OCI-LY1 (cell line): ENCODE measurements at regions not wholly inside any gene's neighbourhood (a gene's known extent, or its start where the extent isn't known, plus 50 kb on each side); places are given as distances from the start of the nearest gene placed in this dataset.

ENCODE experiments used
- H2AFZ ChIP-seq: fragments of 200-600 bp; sonication (generic), shearing (Covaris generic); 2 replicates; pipeline ENCODE4 v1.6.0; 2014; ENCODE audit warnings: antibody characterized with exemption, mild to moderate bottlenecking, low read length
- H3F3A ChIP-seq: fragments of 200-600 bp; sonication (generic), shearing (Covaris generic); 2 replicates; pipeline ENCODE4 v1.6.0; 2014; ENCODE audit warnings: mild to moderate bottlenecking, antibody characterized with exemption, low read length, moderate library complexity; ENCODE audit not compliant: insufficient read depth
- H3K27ac ChIP-seq: fragments of 200-600 bp; sonication (generic); 2 replicates; pipeline ENCODE4 v1.5.1; 2014; ENCODE audit warnings: low read length, mixed run types, mild to moderate bottlenecking, low read depth; ENCODE audit not compliant: poor library complexity, severe bottlenecking
- H3K27me3 ChIP-seq: fragments of 200-600 bp; sonication (generic); 2 replicates; pipeline ENCODE4 v1.6.0; 2014; ENCODE audit warnings: antibody characterized with exemption, mild to moderate bottlenecking, low read length, moderate library complexity; ENCODE audit not compliant: insufficient read depth
- H3K36me3 ChIP-seq: fragments of 200-600 bp; sonication (generic); 2 replicates; pipeline ENCODE4 v1.6.1; 2014; ENCODE audit warnings: mild to moderate bottlenecking, antibody characterized with exemption, low read length, moderate library complexity, mixed read lengths; ENCODE audit not compliant: insufficient read depth
- H3K4me1 ChIP-seq: fragments of 200-600 bp; sonication (generic); 2 replicates; pipeline ENCODE4 v1.5.1; 2014; ENCODE audit warnings: mild to moderate bottlenecking, low read length, moderate library complexity; ENCODE audit not compliant: insufficient read depth, severe bottlenecking
- H3K4me2 ChIP-seq: fragments of 200-600 bp; sonication (generic), shearing (Covaris generic); 2 replicates; pipeline ENCODE4 v1.6.1; 2014; ENCODE audit warnings: low read length
- H3K4me3 ChIP-seq: fragments of 200-600 bp; sonication (generic); 2 replicates; pipeline ENCODE4 v1.5.1; 2014; ENCODE audit warnings: low read length, low read depth, mild to moderate bottlenecking, mixed read lengths; ENCODE audit not compliant: poor library complexity, severe bottlenecking
- H3K79me2 ChIP-seq: fragments of 200-600 bp; shearing (Covaris generic); 2 replicates; pipeline ENCODE4 v1.6.1; 2016; ENCODE audit warnings: mixed run types, low read length, mixed read lengths; ENCODE audit not compliant: insufficient read depth
- H3K9ac ChIP-seq: fragments of 200-600 bp; sonication (generic), shearing (Covaris generic); 2 replicates; pipeline ENCODE4 v1.6.1; 2014; ENCODE audit warnings: mild to moderate bottlenecking, low read length, mixed read lengths
- H3K9me2 ChIP-seq: fragments of 200-600 bp; sonication (generic), shearing (Covaris generic); 2 replicates; pipeline ENCODE4 v1.6.1; 2014; ENCODE audit warnings: low read depth, mild to moderate bottlenecking, low read length, mixed read lengths
- H3K9me3 ChIP-seq: fragments of 200-600 bp; shearing (Covaris generic); 2 replicates; pipeline ENCODE4 v1.6.1; 2014; ENCODE audit warnings: low read length, mixed read lengths
- H4K20me1 ChIP-seq: fragments of 200-600 bp; sonication (generic), shearing (Covaris generic); 2 replicates; pipeline ENCODE4 v1.6.0; 2016; ENCODE audit warnings: mild to moderate bottlenecking, low read length; ENCODE audit not compliant: insufficient read depth
- CTCF ChIP-seq: fragments of 200-600 bp; sonication (generic), shearing (Covaris generic); IDR thresholded peaks from 2 replicates; pipeline ENCODE4 v1.5.1; 2017; ENCODE audit warnings: mild to moderate bottlenecking, antibody characterized with exemption, low read length, moderate library complexity, mixed read lengths
- EZH2 ChIP-seq: fragments of 200-600 bp; sonication (generic), shearing (Covaris generic); IDR thresholded peaks from 2 replicates; pipeline ENCODE4 v1.8.0; 2017; ENCODE audit warnings: borderline replicate concordance, mixed run types, mild to moderate bottlenecking, antibody characterized with exemption, low read length, moderate library complexity, mixed read lengths

- Histone ChIP-seq H3K9me2 (no peaks in the 10 kb centered on the region), H3F3A (no peaks in the 10 kb centered on the region), H3K9me3 (no peaks in the 10 kb centered on the region), H3K4me3 (no peak overlapping the region), H3K79me2 (no peaks in the 10 kb centered on the region), H3K4me2 (no peak overlapping the region), H3K9ac (no peak overlapping the region), H3K4me1 (no peaks in the 10 kb centered on the region), H3K36me3 (no peaks in the 10 kb centered on the region), H2AFZ (no peak overlapping the region), H3K27ac (no peak overlapping the region), H4K20me1 (no peaks in the 10 kb centered on the region), H3K27me3 (no peaks in the 10 kb centered on the region)
- no peak for TF ChIP-seq CTCF
- TF ChIP-seq EZH2: no peak
Observed at GRCh38 chr1:96660051-96660450, 61.5 kb upstream of the PTBP2 start.

GRCh38 chr1:96660503-96660902 lies 61.1 kb upstream of the PTBP2 start:
- H3K27me3 ChIP-seq: no peaks in the 10 kb centered on the region
- no peak for TF ChIP-seq CTCF
- no peak for TF ChIP-seq EZH2
- H3K9me2 ChIP-seq: no peaks in the 10 kb centered on the region
- H3F3A ChIP-seq: no peaks in the 10 kb centered on the region
- H3K9ac ChIP-seq: no peak overlapping the region
- H2AFZ ChIP-seq: no peak overlapping the region
- H3K36me3 ChIP-seq: no peaks in the 10 kb centered on the region
- no peak overlapping the region for H3K4me2 ChIP-seq
- H3K79me2 ChIP-seq: no peaks in the 10 kb centered on the region
- no peaks in the 10 kb centered on the region for H3K9me3 ChIP-seq
- H4K20me1 ChIP-seq: no peaks in the 10 kb centered on the region
- no peak overlapping the region for H3K4me3 ChIP-seq
- H3K4me1 ChIP-seq: no peaks in the 10 kb centered on the region
- no peak overlapping the region for H3K27ac ChIP-seq
